ENCODE measurements at regions not wholly inside any gene's neighbourhood (a gene's known extent, or its start where the extent isn't known, plus 50 kb on each side); places are given as distances from the start of the nearest gene placed in this dataset.

GRCh38 chr14:65297744-65298143 lies 114.8 kb upstream of the FUT8 start (continued):
- no peak for TF ChIP-seq HNF1A (IDR thresholded peaks at IDR 0.05; ENCODE audit: low read depth)
- TF ChIP-seq HNF1A (CRISPR knock-in tag; IDR thresholded peaks at IDR 0.05; ENCODE audit: borderline replicate concordance): peak; percentile 68
- TF ChIP-seq POGZ (CRISPR knock-in tag; IDR thresholded peaks at IDR 0.05): peak; percentile 19; the same call in 1 of the 2 replicates
- TF ChIP-seq TEAD3 (CRISPR knock-in tag; optimal IDR thresholded peaks at IDR 0.05; ENCODE audit: borderline replicate concordance): peak; percentile 22
- no peak for TF ChIP-seq ZNF292 (CRISPR knock-in tag; IDR thresholded peaks at IDR 0.05; ENCODE audit: borderline replicate concordance, low read depth)
- no peak for TF ChIP-seq ZNF317 (CRISPR knock-in tag; IDR thresholded peaks at IDR 0.05)
- peak; percentile 71; the same call in 1 of the 2 replicates for TF ChIP-seq HDAC2 (CRISPR knock-in tag; IDR thresholded peaks at IDR 0.05)
- TF ChIP-seq FOXP4 (CRISPR knock-in tag; IDR thresholded peaks at IDR 0.05): peak; percentile 69
- TF ChIP-seq MAFF (IDR thresholded peaks at IDR 0.05; ENCODE audit: low read depth, low read length): no peak
- 0 out of 2 replicates have a peak, but pooled peaks have one; percentile 19 for TF ChIP-seq GATAD1 (CRISPR knock-in tag; IDR thresholded peaks at IDR 0.05)
- no peak; the same call in 1 of the 2 replicates for TF ChIP-seq ZNF264 (CRISPR knock-in tag; IDR thresholded peaks at IDR 0.05)
- no peak for TF ChIP-seq ZFY (CRISPR knock-in tag; IDR thresholded peaks at IDR 0.05)
- 0 out of 2 replicates have a peak, but pooled peaks have one; percentile 51 for TF ChIP-seq ZNF792 (CRISPR knock-in tag; IDR thresholded peaks at IDR 0.05)
- TF ChIP-seq ZNF713 (CRISPR knock-in tag; IDR thresholded peaks at IDR 0.05): no peak
- no peak for TF ChIP-seq LCORL (IDR thresholded peaks at IDR 0.05)
- 0 out of 2 replicates have a peak, but pooled peaks have one; percentile 11 for TF ChIP-seq LCORL (CRISPR knock-in tag; IDR thresholded peaks at IDR 0.05)
- TF ChIP-seq FOXA1 (IDR thresholded peaks at IDR 0.05): peak; percentile 53; the same call in 1 of the 2 replicates
- TF ChIP-seq FOXA1 (CRISPR knock-in tag; IDR thresholded peaks at IDR 0.05): peak; percentile 98
- TF ChIP-seq CCAR2 (optimal IDR thresholded peaks at IDR 0.05; ENCODE audit: low read depth, low read length): no peak
- peak; percentile 85 for TF ChIP-seq ATF2 (CRISPR knock-in tag; IDR thresholded peaks at IDR 0.05)
- peak; percentile 55; the same call in 1 of the 2 replicates for TF ChIP-seq RXRB (CRISPR knock-in tag; IDR thresholded peaks at IDR 0.05; ENCODE audit: borderline replicate concordance)
- TF ChIP-seq ZNF7 (CRISPR knock-in tag; IDR thresholded peaks at IDR 0.05): peak; percentile 72
- peak; percentile 79 for TF ChIP-seq FOSL2 (CRISPR knock-in tag; IDR thresholded peaks at IDR 0.05)
- TF ChIP-seq ZNF281 (CRISPR knock-in tag; IDR thresholded peaks at IDR 0.05; ENCODE audit: borderline replicate concordance): peak; percentile 87
